Prostate gland (tissue), 2 donors: ENCODE measurements at regions not wholly inside any gene's neighbourhood (a gene's known extent, or its start where the extent isn't known, plus 50 kb on each side); places are given as distances from the start of the nearest gene placed in this dataset.

Experiments
- DNase-seq: peaks from one replicate; pipeline ENCODE4 v3.0.0-alpha.2; 2019; ENCODE audit warnings: low spot score
- H3K27ac ChIP-seq, 2 donors: fragments of 200-600 bp; sonication (generic); 2 replicates each; pipeline ENCODE4 v1.5.1; 2017 to 2019
- H3K27me3 ChIP-seq: fragments of 200-600 bp; sonication (generic); replicated peaks from 2 replicates; pipeline ENCODE4 v1.5.1; 2019; ENCODE audit not compliant: insufficient read depth
- H3K36me3 ChIP-seq, 2 donors: fragments of 200-600 bp; sonication (generic); 1 replicate in 1 of 2; 2 replicates in 1 of 2; pipeline versions ENCODE4 v1.5.1 to v1.8.1; 2017 to 2019
- H3K4me1 ChIP-seq: fragments of 200-600 bp; sonication (generic); replicated peaks from 2 replicates; pipeline ENCODE4 v1.5.1; 2019
- H3K4me3 ChIP-seq, 2 donors: fragments of 200-600 bp; sonication (generic); 2 replicates each; pipeline ENCODE4 v1.5.1; 2017 to 2019
- H3K9me3 ChIP-seq: fragments of 200-600 bp; sonication (generic); 2 replicates; pipeline ENCODE4 v1.5.1; 2017
- POLR2A ChIP-seq: fragments of 450-650 bp; IDR thresholded peaks from one replicate; pipeline ENCODE4 v1.6.1; 2016; ENCODE audit warnings: antibody characterized with exemption, mild to moderate bottlenecking
- POLR2AphosphoS5 ChIP-seq: sonication (generic); formaldehyde crosslinking; IDR thresholded peaks from one replicate; pipeline ENCODE4 v1.6.1; 2017; ENCODE audit warnings: antibody characterized with exemption
- WGBS: methylation state at CpG from one replicate; pipeline ENCODE4 v1.1.5; 2018; 5-methylcytosine and 5-hydroxymethylcytosine counted together
- intact Hi-C: fragments of 100-400 bp; cut with DNase I; formaldehyde crosslinking; loops from one replicate; pipeline ENCODE4 v1.14.2; 2022
- TF ChIP-seq, protein P1 (sequence below), 4 experiments: fragments of 200-600 bp in 2 of 4; fragments of 450-650 bp in 2 of 4; sonication (generic) in 2 of 4; IDR thresholded peaks; 1 replicate in 3 of 4; 2 replicates in 1 of 4; pipeline ENCODE4 v1.5.1; 2016 to 2019; ENCODE audit warnings: antibody characterized with exemption in 4 of 4, mild to moderate bottlenecking in 2 of 4, moderate library complexity in 2 of 4

DNA sequence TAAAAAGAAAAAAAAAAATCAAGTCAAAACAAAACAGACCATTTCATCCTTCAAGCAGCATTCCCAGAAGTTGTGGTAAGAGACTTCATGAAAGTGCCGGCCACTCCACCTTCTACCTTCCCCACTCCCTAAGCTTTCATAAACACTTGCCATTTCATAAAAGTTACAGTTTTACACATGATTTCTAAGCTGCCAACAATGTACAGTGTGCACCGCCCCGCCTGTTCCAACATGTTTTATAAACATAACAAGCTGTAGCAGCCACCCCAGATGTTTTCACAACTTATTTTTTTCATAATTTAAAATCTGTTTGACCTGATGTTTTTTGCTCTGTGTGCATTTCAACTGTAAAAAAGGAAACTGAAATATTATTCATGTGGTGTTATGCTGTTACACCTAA is 608.1 kb downstream of the TOX3 start:
- Histone ChIP-seq H3K4me1 (no peaks in the 10 kb centered on the region), H3K27me3 (no peaks in the 10 kb centered on the region), H3K27ac (no peak overlapping the region), H3K36me3 (no peaks in the 10 kb centered on the region), H3K9me3 (no peaks in the 10 kb centered on the region), H3K4me3 (no peak overlapping the region)
- TF ChIP-seq, protein P1, sequence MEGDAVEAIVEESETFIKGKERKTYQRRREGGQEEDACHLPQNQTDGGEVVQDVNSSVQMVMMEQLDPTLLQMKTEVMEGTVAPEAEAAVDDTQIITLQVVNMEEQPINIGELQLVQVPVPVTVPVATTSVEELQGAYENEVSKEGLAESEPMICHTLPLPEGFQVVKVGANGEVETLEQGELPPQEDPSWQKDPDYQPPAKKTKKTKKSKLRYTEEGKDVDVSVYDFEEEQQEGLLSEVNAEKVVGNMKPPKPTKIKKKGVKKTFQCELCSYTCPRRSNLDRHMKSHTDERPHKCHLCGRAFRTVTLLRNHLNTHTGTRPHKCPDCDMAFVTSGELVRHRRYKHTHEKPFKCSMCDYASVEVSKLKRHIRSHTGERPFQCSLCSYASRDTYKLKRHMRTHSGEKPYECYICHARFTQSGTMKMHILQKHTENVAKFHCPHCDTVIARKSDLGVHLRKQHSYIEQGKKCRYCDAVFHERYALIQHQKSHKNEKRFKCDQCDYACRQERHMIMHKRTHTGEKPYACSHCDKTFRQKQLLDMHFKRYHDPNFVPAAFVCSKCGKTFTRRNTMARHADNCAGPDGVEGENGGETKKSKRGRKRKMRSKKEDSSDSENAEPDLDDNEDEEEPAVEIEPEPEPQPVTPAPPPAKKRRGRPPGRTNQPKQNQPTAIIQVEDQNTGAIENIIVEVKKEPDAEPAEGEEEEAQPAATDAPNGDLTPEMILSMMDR (IDR thresholded peaks at IDR 0.05): no peak
- TF ChIP-seq POLR2AphosphoS5: no peak
- no peak for TF ChIP-seq POLR2A
- DNase-seq: no peak
- WGBS: 25% methylated on average over 3 of the region's 3 CpGs
- intact Hi-C loops: no loop called here

DNA sequence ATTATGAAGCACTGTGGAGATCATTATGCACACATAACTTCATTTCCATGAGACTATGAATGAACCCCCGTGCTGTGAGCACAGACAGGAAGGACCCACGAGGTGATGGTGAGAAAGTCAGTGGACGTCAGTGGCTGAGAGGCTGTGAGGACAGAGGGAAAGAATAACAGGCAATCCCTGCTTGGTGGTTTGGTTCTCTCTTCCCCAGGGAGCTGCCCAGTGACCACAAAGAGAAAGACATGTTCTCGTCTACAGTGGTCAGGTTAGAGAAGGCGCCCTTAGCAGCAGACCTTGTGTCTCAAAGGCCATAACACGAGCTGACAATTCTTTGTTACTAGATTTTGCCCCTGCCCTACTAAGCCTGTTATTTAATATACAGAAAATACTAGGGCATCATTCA is 609.2 kb downstream of the TOX3 start:
- H3K9me3 ChIP-seq: no peaks in the 10 kb centered on the region
- TF ChIP-seq, protein P1 (IDR thresholded peaks at IDR 0.05): no peak
- TF ChIP-seq POLR2AphosphoS5 (no peak), POLR2A (no peak)
- H3K27me3 ChIP-seq: no peaks in the 10 kb centered on the region
- H3K36me3 ChIP-seq: no peaks in the 10 kb centered on the region
- intact Hi-C loops: no loop called here
- no peak for DNase-seq
- no peaks in the 10 kb centered on the region for H3K4me1 ChIP-seq
- no peak overlapping the region for H3K4me3 ChIP-seq
- 85% methylated on average over 6 of the region's 6 CpGs for WGBS
- H3K27ac ChIP-seq: no peak overlapping the region

DNA sequence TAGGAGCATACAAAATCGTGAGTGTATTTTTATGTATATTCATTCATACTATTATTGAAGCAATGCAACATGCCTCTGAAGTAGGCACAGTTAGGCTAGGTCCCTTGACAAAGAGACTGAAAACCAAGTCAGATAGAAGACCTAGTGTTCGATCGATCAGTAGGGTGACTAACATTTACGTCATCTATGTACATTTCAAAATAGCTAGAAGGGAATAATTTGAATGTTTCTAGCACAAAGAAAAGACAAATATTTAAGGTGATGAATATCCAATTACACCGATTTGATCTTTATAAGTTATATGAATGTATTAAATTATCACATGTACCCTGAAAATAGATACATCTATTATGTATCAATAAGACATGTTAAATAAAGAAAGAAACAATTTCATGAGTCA is 610.1 kb downstream of the TOX3 start:
- DNase-seq: no peak
- WGBS: 94% methylated on average over 5 of the region's 5 CpGs
- Histone ChIP-seq H3K27me3 (no peaks in the 10 kb centered on the region), H3K9me3 (no peaks in the 10 kb centered on the region), H3K4me1 (no peaks in the 10 kb centered on the region), H3K4me3 (no peak overlapping the region), H3K36me3 (no peaks in the 10 kb centered on the region), H3K27ac (no peak overlapping the region)
- intact Hi-C loops: no loop called here
- TF ChIP-seq, protein P1 (IDR thresholded peaks at IDR 0.05): no peak
- no peak for TF ChIP-seq POLR2AphosphoS5
- no peak for TF ChIP-seq POLR2A

DNA sequence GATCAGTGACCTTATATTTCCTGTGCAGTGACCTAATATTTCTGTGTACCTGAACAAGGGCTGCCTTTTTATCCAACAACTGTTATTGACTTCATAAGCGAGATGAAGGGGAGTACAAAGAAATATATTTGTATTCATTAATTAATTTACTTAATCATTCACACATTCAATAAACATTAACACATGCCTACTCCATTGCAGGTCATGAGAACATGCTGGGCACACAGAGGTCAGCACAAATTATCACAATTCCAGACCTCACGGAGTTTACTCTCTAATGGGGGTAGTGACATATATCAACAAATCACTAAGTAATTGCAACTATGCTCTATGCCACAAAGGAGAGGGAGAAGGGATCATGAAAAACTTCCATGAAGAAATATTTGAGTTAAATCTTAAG is 614.6 kb downstream of the TOX3 start:
- H3K4me1 ChIP-seq: no peaks in the 10 kb centered on the region
- no peak overlapping the region for H3K27ac ChIP-seq
- no peaks in the 10 kb centered on the region for H3K27me3 ChIP-seq
- H3K4me3 ChIP-seq: no peak overlapping the region
- intact Hi-C loops: no loop called here
- H3K36me3 ChIP-seq: no peaks in the 10 kb centered on the region
- 87% methylated on average over 2 of the region's 2 CpGs for WGBS
- no peaks in the 10 kb centered on the region for H3K9me3 ChIP-seq
- TF ChIP-seq POLR2AphosphoS5 (no peak), POLR2A (no peak)
- TF ChIP-seq, protein P1 (IDR thresholded peaks at IDR 0.05): no peak
- DNase-seq: no peak

DNA sequence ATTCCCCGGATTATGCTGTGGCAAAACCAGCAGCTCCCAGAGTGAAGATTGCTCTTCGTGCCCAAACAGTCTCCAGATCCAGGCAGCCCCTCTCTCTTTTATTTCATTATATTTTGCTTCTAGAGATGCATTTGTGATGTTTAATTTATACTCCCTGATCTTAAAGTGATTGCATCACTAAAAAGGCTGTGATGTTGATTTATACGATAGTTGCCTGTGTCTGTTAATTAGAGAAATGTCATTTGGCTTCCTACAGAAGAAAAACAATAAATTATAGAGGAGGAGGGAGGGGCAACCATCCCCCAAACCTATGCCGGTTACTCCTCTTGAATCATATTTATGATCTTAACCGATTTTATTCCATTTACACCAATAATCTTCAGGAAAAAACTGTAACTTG is 615.3 kb downstream of the TOX3 start:
- TF ChIP-seq, protein P1 (IDR thresholded peaks at IDR 0.05): no peak
- TF ChIP-seq POLR2A (no peak), POLR2AphosphoS5 (no peak)
- H3K27me3 ChIP-seq: no peaks in the 10 kb centered on the region
- intact Hi-C loops: no loop called here
- no peak overlapping the region for H3K4me3 ChIP-seq
- H3K9me3 ChIP-seq: no peaks in the 10 kb centered on the region
- DNase-seq: no peak
- no peaks in the 10 kb centered on the region for H3K4me1 ChIP-seq
- no peak overlapping the region for H3K27ac ChIP-seq
- 53% methylated on average over 5 of the region's 5 CpGs for WGBS
- H3K36me3 ChIP-seq: no peaks in the 10 kb centered on the region
